Stomach (tissue), 8 donors: ENCODE measurements at regions not wholly inside any gene's neighbourhood (a gene's known extent, or its start where the extent isn't known, plus 50 kb on each side); places are given as distances from the start of the nearest gene placed in this dataset.

Experiments used
- DNase-seq, 2 donors: peaks; one replicate each; pipeline versions ENCODE4 v3.0.0 to v3.0.0-alpha.2; 2013 to 2019
- H3K27ac ChIP-seq, 5 donors: fragments of 200-600 bp in 4 of 5; sonication (generic) in 4 of 5; one replicate each; pipeline ENCODE4 v1.5.1; 2013 to 2019; ENCODE audit warnings: mild to moderate bottlenecking in 1 of 5, moderate library complexity in 1 of 5
- H3K27me3 ChIP-seq, 3 donors: fragments of 200-600 bp; sonication (generic); one replicate each; pipeline ENCODE4 v1.5.1; 2017 to 2019; ENCODE audit warnings: mixed run types in 1 of 3
- H3K36me3 ChIP-seq, 4 donors: fragments of 200-600 bp; sonication (generic); 1 replicate in 3 of 4; 2 replicates in 1 of 4; pipeline ENCODE4 v1.5.1; 2016 to 2019
- H3K4me1 ChIP-seq, 4 donors: fragments of 200-600 bp; sonication (generic); one replicate each; pipeline ENCODE4 v1.5.1; 2016 to 2019
- H3K4me3 ChIP-seq, 4 donors: fragments of 200-600 bp; sonication (generic) in 3 of 4; one replicate each; pipeline ENCODE4 v1.5.1; 2016 to 2019; ENCODE audit warnings: mild to moderate bottlenecking in 1 of 4
- H3K9me3 ChIP-seq, 4 donors: fragments of 200-600 bp; sonication (generic); one replicate each; pipeline ENCODE4 v1.5.1; 2016 to 2019
- CTCF ChIP-seq, 7 experiments: fragments of 450-650 bp in 4 of 7; fragments of 200-600 bp in 3 of 7; sonication (generic) in 3 of 7; IDR thresholded peaks; one replicate each; pipeline ENCODE4 v1.5.1; 2016 to 2019; ENCODE audit warnings: antibody characterized with exemption in 7 of 7, control low read depth in 2 of 7, mild to moderate bottlenecking in 1 of 7
- EP300 ChIP-seq: sonication (generic); formaldehyde crosslinking; IDR thresholded peaks from one replicate; pipeline ENCODE4 v1.6.1; 2017; ENCODE audit warnings: antibody characterized with exemption
- POLR2A ChIP-seq, 4 donors: fragments of 450-650 bp; IDR thresholded peaks; one replicate each; pipeline ENCODE4 v1.6.1; 2016; ENCODE audit warnings: antibody characterized with exemption in 4 of 4, control low read depth in 2 of 4, mild to moderate bottlenecking in 1 of 4, moderate library complexity in 1 of 4
- POLR2AphosphoS5 ChIP-seq, 3 donors: sonication (generic); formaldehyde crosslinking; IDR thresholded peaks; one replicate each; pipeline ENCODE4 v1.6.1; 2016; ENCODE audit warnings: antibody characterized with exemption in 3 of 3
- WGBS, 5 donors: extraction: QIAGEN DNeasy Blood & Tissue Kit in 3 of 5; methylation state at CpG; one replicate each; pipeline versions ENCODE4 v1.1.5 to v1.1.7; 2013 to 2018; 5-methylcytosine and 5-hydroxymethylcytosine counted together
- intact Hi-C: fragments of 100-400 bp; cut with DNase I; formaldehyde crosslinking; loops from one replicate; pipeline ENCODE4 v1.15.1; 2023; ENCODE audit warnings: low total_unique reads
- donor health status: healthy with polysubstance abuse.
- donor health status: Bipolar disorder and iron deficiency.
- donor health status: healthy.

GRCh38 chr17:33816842-33817617, 438.1 kb upstream of the CCL2 start:
- TF ChIP-seq POLR2A (IDR thresholded peaks at IDR 0.05) (no peak), CTCF (IDR thresholded peaks at IDR 0.05) (no peak), POLR2AphosphoS5 (IDR thresholded peaks at IDR 0.05) (no peak), EP300 (no peak)
- Histone ChIP-seq H3K36me3 (no peaks in the 10 kb centered on the region), H3K4me1 (peaks cover 0 to under 1% (median 0%) of the 10 kb centered on the region in 4 donors), H3K27me3 (peaks cover 0 to 30% (median 0%) of the 10 kb centered on the region in 3 donors), H3K9me3 (no peaks in the 10 kb centered on the region), H3K27ac (no peak overlapping the region), H3K4me3 (no peak overlapping the region)
- DNase-seq, result no peak
- 62 to 72% (median 68%) methylated on average over 9 of the region's 9 CpGs for WGBS, 5 donors
- intact Hi-C loops, result no loop called here

GRCh38 chr17:33819539-33819938, 435.5 kb upstream of the CCL2 start:
- H3K36me3 ChIP-seq, result no peaks in the 10 kb centered on the region
- H3K9me3 ChIP-seq, result no peaks in the 10 kb centered on the region
- peaks cover 0 to 36% (median 0%) of the 10 kb centered on the region in 3 donors for H3K27me3 ChIP-seq
- H3K4me1 ChIP-seq, result no peaks in the 10 kb centered on the region
- 66 to 84% (median 78%) methylated on average over 4 of the region's 4 CpGs for whole genome bisulfite sequencing, 5 donors
- H3K27ac ChIP-seq, result no peak overlapping the region
- intact Hi-C loops, result no loop called here
- no peak for DNase-seq
- TF ChIP-seq POLR2AphosphoS5 (IDR thresholded peaks at IDR 0.05) (no peak), EP300 (no peak), POLR2A (IDR thresholded peaks at IDR 0.05) (no peak), CTCF (IDR thresholded peaks at IDR 0.05) (no peak)
- no peak overlapping the region for H3K4me3 ChIP-seq

GRCh38 chr17:33832262-33832661, 422.8 kb upstream of the CCL2 start:
- WGBS, 5 donors, result 8 to 28% (median 13%) methylated on average over 2 of the region's 2 CpGs
- H3K4me3 ChIP-seq, result no peak overlapping the region
- peak in 1 of 2 donors; percentile 3 for DNase-seq
- H3K36me3 ChIP-seq, result no peaks in the 10 kb centered on the region
- no peaks in the 10 kb centered on the region for H3K9me3 ChIP-seq
- H3K4me1 ChIP-seq, result no peaks in the 10 kb centered on the region
- TF ChIP-seq CTCF (IDR thresholded peaks at IDR 0.05) (no peak), POLR2A (IDR thresholded peaks at IDR 0.05) (no peak), EP300 (no peak), POLR2AphosphoS5 (IDR thresholded peaks at IDR 0.05) (no peak)
- intact Hi-C loops, result no loop called here
- H3K27ac ChIP-seq, result no peak overlapping the region
- peaks cover 0 to 4% (median 0%) of the 10 kb centered on the region in 3 donors for H3K27me3 ChIP-seq

- Histone ChIP-seq H3K4me1 (no peaks in the 10 kb centered on the region), H3K27ac (no peak overlapping the region), H3K27me3 (peaks cover 0 to 14% (median 0%) of the 10 kb centered on the region in 3 donors), H3K9me3 (no peaks in the 10 kb centered on the region), H3K36me3 (no peaks in the 10 kb centered on the region), H3K4me3 (no peak overlapping the region)
- TF ChIP-seq POLR2AphosphoS5 (IDR thresholded peaks at IDR 0.05), result no peak
- TF ChIP-seq EP300, result no peak
- TF ChIP-seq POLR2A (IDR thresholded peaks at IDR 0.05), result no peak
- no peak for TF ChIP-seq CTCF (IDR thresholded peaks at IDR 0.05)
- DNase-seq, result no peak
- intact Hi-C loops, result no loop called here
Measured at GRCh38 chr17:33837281-33837680, 417.8 kb upstream of the CCL2 start.
